ENCODE measurements at regions not wholly inside any gene's neighbourhood (a gene's known extent, or its start where the extent isn't known, plus 50 kb on each side); places are given as distances from the start of the nearest gene placed in this dataset.

GRCh38 chr1:193771596-193771995 lies 585.2 kb upstream of the B3GALT2 start:
- H3K4me1 ChIP-seq (ENCODE audit: control insufficient read depth in 2 of 2, insufficient read depth in 2 of 2, low read length in 2 of 2) = no peaks in the 10 kb centered on the region
- no peaks in the 10 kb centered on the region for H3K27me3 ChIP-seq (ENCODE audit: control insufficient read depth in 2 of 2, insufficient read depth in 1 of 2, low read length in 1 of 2)
- no peaks in the 10 kb centered on the region for H3K36me3 ChIP-seq (ENCODE audit: control insufficient read depth in 2 of 2, insufficient read depth in 2 of 2, low read length in 1 of 2)
- no peak overlapping the region for H3K4me3 ChIP-seq (ENCODE audit: low read length in 2 of 2)
- no peak overlapping the region for H3K27ac ChIP-seq (ENCODE audit: low read depth in 1 of 2, low read length in 1 of 2)
- WGBS = 95% methylated on average over 2 of the region's 2 CpGs
- DNase-seq (ENCODE audit: low read depth in 6 of 9, low spot score in 9 of 9) = no peak
- H3K9me3 ChIP-seq (ENCODE audit: control insufficient read depth in 2 of 2, insufficient read depth in 1 of 2, low read length in 1 of 2) = peaks cover 0 to 5% of the 10 kb centered on the region in 2 donors

GRCh38 chr1:193769651-193770050 lies 583.2 kb upstream of the B3GALT2 start:
- H3K36me3 ChIP-seq (ENCODE audit: control insufficient read depth in 2 of 2, insufficient read depth in 2 of 2, low read length in 1 of 2) = no peaks in the 10 kb centered on the region
- 98% methylated on average over 2 of the region's 2 CpGs for WGBS
- H3K4me1 ChIP-seq (ENCODE audit: control insufficient read depth in 2 of 2, insufficient read depth in 2 of 2, low read length in 2 of 2) = no peaks in the 10 kb centered on the region
- H3K27ac ChIP-seq (ENCODE audit: low read depth in 1 of 2, low read length in 1 of 2) = no peak overlapping the region
- no peak for DNase-seq (ENCODE audit: low read depth in 6 of 9, low spot score in 9 of 9)
- H3K9me3 ChIP-seq (ENCODE audit: control insufficient read depth in 2 of 2, insufficient read depth in 1 of 2, low read length in 1 of 2) = no peaks in the 10 kb centered on the region
- H3K4me3 ChIP-seq (ENCODE audit: low read length in 2 of 2) = no peak overlapping the region
- no peaks in the 10 kb centered on the region for H3K27me3 ChIP-seq (ENCODE audit: control insufficient read depth in 2 of 2, insufficient read depth in 1 of 2, low read length in 1 of 2)

- Histone ChIP-seq H3K27me3 (ENCODE audit: control insufficient read depth in 2 of 2, insufficient read depth in 1 of 2, low read length in 1 of 2) (no peaks in the 10 kb centered on the region), H3K4me3 (ENCODE audit: low read length in 2 of 2) (no peak overlapping the region), H3K4me1 (ENCODE audit: control insufficient read depth in 2 of 2, insufficient read depth in 2 of 2, low read length in 2 of 2) (no peaks in the 10 kb centered on the region), H3K36me3 (ENCODE audit: control insufficient read depth in 2 of 2, insufficient read depth in 2 of 2, low read length in 1 of 2) (no peaks in the 10 kb centered on the region), H3K9me3 (ENCODE audit: control insufficient read depth in 2 of 2, insufficient read depth in 1 of 2, low read length in 1 of 2) (no peaks in the 10 kb centered on the region), H3K27ac (ENCODE audit: low read depth in 1 of 2, low read length in 1 of 2) (no peak overlapping the region)
- DNase-seq (ENCODE audit: low read depth in 6 of 9, low spot score in 9 of 9) = no peak
- 98% methylated on average over 6 of the region's 6 CpGs for WGBS
These were observed 581.5 kb upstream of the B3GALT2 start for GRCh38 chr1:193767886-193768285.

- no peaks in the 10 kb centered on the region for H3K9me3 ChIP-seq (ENCODE audit: control insufficient read depth in 2 of 2, insufficient read depth in 1 of 2, low read length in 1 of 2)
- H3K27ac ChIP-seq (ENCODE audit: low read depth in 1 of 2, low read length in 1 of 2) = no peak overlapping the region
- no peaks in the 10 kb centered on the region for H3K4me1 ChIP-seq (ENCODE audit: control insufficient read depth in 2 of 2, insufficient read depth in 2 of 2, low read length in 2 of 2)
- no peaks in the 10 kb centered on the region for H3K36me3 ChIP-seq (ENCODE audit: control insufficient read depth in 2 of 2, insufficient read depth in 2 of 2, low read length in 1 of 2)
- no peak overlapping the region for H3K4me3 ChIP-seq (ENCODE audit: low read length in 2 of 2)
- 95% methylated on average over 5 of the region's 5 CpGs for WGBS
- no peak for DNase-seq (ENCODE audit: low read depth in 6 of 9, low spot score in 9 of 9)
- no peaks in the 10 kb centered on the region for H3K27me3 ChIP-seq (ENCODE audit: control insufficient read depth in 2 of 2, insufficient read depth in 1 of 2, low read length in 1 of 2)
These were observed 579.9 kb upstream of the B3GALT2 start for GRCh38 chr1:193766329-193766728.

DNA sequence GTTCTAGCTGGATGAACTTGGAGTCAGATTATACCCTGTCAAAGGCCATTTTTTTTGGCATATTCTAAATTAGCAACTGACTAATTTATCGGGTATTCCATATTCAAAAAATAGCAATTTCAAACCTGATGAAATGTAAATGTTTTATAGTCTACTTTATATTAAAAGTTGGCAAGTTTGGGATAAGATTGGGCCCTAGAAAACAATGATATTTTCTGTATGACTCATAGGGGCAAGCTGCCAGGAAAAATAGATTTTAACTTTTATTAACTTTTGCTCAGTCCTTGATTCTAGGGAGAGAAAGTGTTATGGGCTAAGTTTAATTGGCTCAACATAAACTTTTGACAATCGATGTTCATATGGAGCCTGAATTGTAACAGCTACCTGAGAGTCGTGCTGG lies 576.9 kb upstream of the B3GALT2 start:
- Histone ChIP-seq H3K9me3 (ENCODE audit: control insufficient read depth in 2 of 2, insufficient read depth in 1 of 2, low read length in 1 of 2) (no peaks in the 10 kb centered on the region), H3K27me3 (ENCODE audit: control insufficient read depth in 2 of 2, insufficient read depth in 1 of 2, low read length in 1 of 2) (no peaks in the 10 kb centered on the region), H3K27ac (ENCODE audit: low read depth in 1 of 2, low read length in 1 of 2) (no peak overlapping the region), H3K36me3 (ENCODE audit: control insufficient read depth in 2 of 2, insufficient read depth in 2 of 2, low read length in 1 of 2) (no peaks in the 10 kb centered on the region), H3K4me3 (ENCODE audit: low read length in 2 of 2) (no peak overlapping the region), H3K4me1 (ENCODE audit: control insufficient read depth in 2 of 2, insufficient read depth in 2 of 2, low read length in 2 of 2) (no peaks in the 10 kb centered on the region)
- WGBS = 96% methylated on average over 3 of the region's 3 CpGs
- DNase-seq (ENCODE audit: low read depth in 6 of 9, low spot score in 9 of 9) = no peak

GRCh38 chr1:193762236-193762635 lies 575.8 kb upstream of the B3GALT2 start:
- H3K4me1 ChIP-seq (ENCODE audit: control insufficient read depth in 2 of 2, insufficient read depth in 2 of 2, low read length in 2 of 2) = no peaks in the 10 kb centered on the region
- no peaks in the 10 kb centered on the region for H3K27me3 ChIP-seq (ENCODE audit: control insufficient read depth in 2 of 2, insufficient read depth in 1 of 2, low read length in 1 of 2)
- no peak overlapping the region for H3K4me3 ChIP-seq (ENCODE audit: low read length in 2 of 2)
- H3K27ac ChIP-seq (ENCODE audit: low read depth in 1 of 2, low read length in 1 of 2) = no peak overlapping the region
- WGBS = 96% methylated on average over 4 of the region's 4 CpGs
- DNase-seq (ENCODE audit: low read depth in 6 of 9, low spot score in 9 of 9) = no peak
- no peaks in the 10 kb centered on the region for H3K36me3 ChIP-seq (ENCODE audit: control insufficient read depth in 2 of 2, insufficient read depth in 2 of 2, low read length in 1 of 2)
- H3K9me3 ChIP-seq (ENCODE audit: control insufficient read depth in 2 of 2, insufficient read depth in 1 of 2, low read length in 1 of 2) = no peaks in the 10 kb centered on the region

DNA sequence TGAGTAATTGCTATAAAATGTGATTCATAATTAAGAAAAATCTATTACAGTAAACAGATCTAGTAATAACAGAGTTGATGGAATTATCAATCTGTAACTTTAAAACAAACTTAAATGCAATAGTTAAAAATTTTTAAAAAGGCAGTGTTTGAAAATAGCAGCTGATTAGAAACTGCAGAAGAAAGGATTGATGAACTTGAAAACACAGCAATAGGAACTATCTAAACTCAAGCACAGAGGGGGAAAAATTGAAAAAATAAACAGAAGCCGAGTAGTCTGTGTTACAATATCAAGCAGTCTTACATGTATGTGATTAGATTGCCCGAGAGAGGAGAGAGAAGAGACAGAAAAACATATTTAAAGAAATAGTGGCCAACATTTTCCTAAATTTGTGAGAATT lies 569.0 kb upstream of the B3GALT2 start:
- H3K27me3 ChIP-seq (ENCODE audit: control insufficient read depth in 2 of 2, insufficient read depth in 1 of 2, low read length in 1 of 2) = no peaks in the 10 kb centered on the region
- no peaks in the 10 kb centered on the region for H3K36me3 ChIP-seq (ENCODE audit: control insufficient read depth in 2 of 2, insufficient read depth in 2 of 2, low read length in 1 of 2)
- no peaks in the 10 kb centered on the region for H3K4me1 ChIP-seq (ENCODE audit: control insufficient read depth in 2 of 2, insufficient read depth in 2 of 2, low read length in 2 of 2)
- no peak overlapping the region for H3K4me3 ChIP-seq (ENCODE audit: low read length in 2 of 2)
- H3K9me3 ChIP-seq (ENCODE audit: control insufficient read depth in 2 of 2, insufficient read depth in 1 of 2, low read length in 1 of 2) = no peaks in the 10 kb centered on the region
- DNase-seq (ENCODE audit: low read depth in 6 of 9, low spot score in 9 of 9) = no peak
- 99% methylated on average over 2 of the region's 2 CpGs for WGBS
- H3K27ac ChIP-seq (ENCODE audit: low read depth in 1 of 2, low read length in 1 of 2) = no peak overlapping the region

DNA sequence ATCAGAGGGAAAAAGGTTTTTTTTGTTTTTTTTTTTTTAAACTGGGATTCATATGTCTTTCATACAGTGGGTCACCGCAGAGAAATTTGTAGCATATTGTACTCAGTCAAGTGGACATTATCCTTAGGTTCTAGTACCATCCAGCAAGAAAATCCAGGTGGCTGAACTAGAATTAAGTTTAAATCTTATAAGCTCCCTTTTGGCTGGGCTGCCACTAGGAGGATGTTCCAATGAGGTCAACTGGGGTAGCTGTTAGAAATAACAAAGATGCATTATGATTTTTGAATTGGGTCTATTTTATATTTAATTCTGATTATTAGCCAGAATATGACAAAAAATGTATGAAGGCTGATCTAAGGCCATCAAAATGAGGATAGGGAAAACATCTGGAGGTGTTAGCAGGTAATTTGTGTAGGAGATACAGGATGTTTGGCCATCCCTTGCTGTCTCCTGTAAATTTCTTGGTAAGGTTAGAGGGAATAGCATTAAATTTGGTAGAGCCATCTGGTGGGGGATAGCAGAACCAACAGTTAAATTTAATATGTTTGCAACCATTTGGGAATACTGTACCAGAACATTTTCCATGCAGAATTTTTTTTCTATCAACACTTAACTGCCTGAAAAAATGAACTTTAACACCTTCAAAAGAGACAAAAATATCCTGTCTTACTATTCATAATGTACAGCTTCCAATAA lies 568.5 kb upstream of the B3GALT2 start:
- Histone ChIP-seq H3K36me3 (ENCODE audit: control insufficient read depth in 2 of 2, insufficient read depth in 2 of 2, low read length in 1 of 2) (no peaks in the 10 kb centered on the region), H3K27ac (ENCODE audit: low read depth in 1 of 2, low read length in 1 of 2) (no peak overlapping the region), H3K9me3 (ENCODE audit: control insufficient read depth in 2 of 2, insufficient read depth in 1 of 2, low read length in 1 of 2) (no peaks in the 10 kb centered on the region), H3K4me3 (ENCODE audit: low read length in 2 of 2) (no peak overlapping the region), H3K27me3 (ENCODE audit: control insufficient read depth in 2 of 2, insufficient read depth in 1 of 2, low read length in 1 of 2) (no peaks in the 10 kb centered on the region), H3K4me1 (ENCODE audit: control insufficient read depth in 2 of 2, insufficient read depth in 2 of 2, low read length in 2 of 2) (no peaks in the 10 kb centered on the region)
- WGBS = 100% methylated on average over 1 of the region's 1 CpG
- no peak for DNase-seq (ENCODE audit: low read depth in 6 of 9, low spot score in 9 of 9)

DNA sequence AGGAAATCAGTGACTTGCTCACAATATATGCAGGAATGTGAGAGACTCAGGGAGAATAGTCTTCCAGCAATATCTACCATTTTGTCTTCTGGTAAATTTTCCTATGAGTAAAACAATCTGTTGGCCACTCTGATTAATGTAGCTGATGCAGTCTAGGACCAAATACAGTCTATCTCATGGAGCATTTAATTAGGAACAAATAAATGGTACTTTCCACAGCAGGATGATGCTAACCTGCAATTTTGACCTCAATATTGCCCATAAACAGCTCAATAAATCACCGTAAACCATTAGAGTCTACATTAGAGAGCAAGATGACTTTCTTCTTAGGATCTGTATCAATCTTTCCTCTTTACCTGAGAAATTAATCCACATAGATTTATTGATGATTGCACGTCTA lies 567.7 kb upstream of the B3GALT2 start:
- Histone ChIP-seq H3K27me3 (ENCODE audit: control insufficient read depth in 2 of 2, insufficient read depth in 1 of 2, low read length in 1 of 2) (no peaks in the 10 kb centered on the region), H3K36me3 (ENCODE audit: control insufficient read depth in 2 of 2, insufficient read depth in 2 of 2, low read length in 1 of 2) (no peaks in the 10 kb centered on the region), H3K9me3 (ENCODE audit: control insufficient read depth in 2 of 2, insufficient read depth in 1 of 2, low read length in 1 of 2) (no peaks in the 10 kb centered on the region), H3K4me3 (ENCODE audit: low read length in 2 of 2) (no peak overlapping the region), H3K4me1 (ENCODE audit: control insufficient read depth in 2 of 2, insufficient read depth in 2 of 2, low read length in 2 of 2) (no peaks in the 10 kb centered on the region), H3K27ac (ENCODE audit: low read depth in 1 of 2, low read length in 1 of 2) (no peak overlapping the region)
- no peak for DNase-seq (ENCODE audit: low read depth in 6 of 9, low spot score in 9 of 9)
- 99% methylated on average over 2 of the region's 2 CpGs for WGBS
